Activated T-helper 17 cell treated with anti-CD3 and anti-CD28 coated beads, Interleukin-2, amount 50 U/mL, for 72 hours (primary cell): ENCODE measurements at regions not wholly inside any gene's neighbourhood (a gene's known extent, or its start where the extent isn't known, plus 50 kb on each side); places are given as distances from the start of the nearest gene placed in this dataset.

ENCODE experiments used
- ATAC-seq: fragments of 150-1000 bp; cut with Tn5 transposase; replicated peaks from 2 replicates; pipeline ENCODE4 v1.10.0; 2021; ENCODE audit warnings: mild to moderate bottlenecking, moderate library complexity
- H3K27ac Mint-ChIP-seq: one replicate; pipeline ENCODE4 v1.8.0; 2022; ENCODE audit warnings: mixed read lengths
- H3K27me3 Mint-ChIP-seq: one replicate; pipeline ENCODE4 v1.8.0; 2022; ENCODE audit warnings: mixed read lengths
- H3K36me3 Mint-ChIP-seq: one replicate; pipeline ENCODE4 v1.8.0; 2022; ENCODE audit warnings: low read depth, mild to moderate bottlenecking, mixed read lengths
- H3K4me1 Mint-ChIP-seq: one replicate; pipeline ENCODE4 v1.8.0; 2022; ENCODE audit warnings: mixed read lengths
- H3K4me3 Mint-ChIP-seq: one replicate; pipeline ENCODE4 v1.8.0; 2022; ENCODE audit warnings: mild to moderate bottlenecking, mixed read lengths
- H3K9me3 Mint-ChIP-seq: one replicate; pipeline ENCODE4 v1.8.0; 2022; ENCODE audit warnings: mixed read lengths

- ATAC-seq = no peak
- no peaks in the 10 kb centered on the region for H3K36me3 Mint-ChIP-seq
- H3K9me3 Mint-ChIP-seq = peaks cover 3% of the 10 kb centered on the region
- H3K27me3 Mint-ChIP-seq = peaks cover 20% of the 10 kb centered on the region
- no peaks in the 10 kb centered on the region for H3K4me1 Mint-ChIP-seq
- no peak overlapping the region for H3K27ac Mint-ChIP-seq
- H3K4me3 Mint-ChIP-seq = no peak overlapping the region
Measured at GRCh38 chr20:46826343-46826984, 68.2 kb upstream of the EYA2 start.

- no peak for ATAC-seq
- Mint-ChIP-seq H3K27me3 (peaks cover 23% of the 10 kb centered on the region), H3K27ac (no peak overlapping the region), H3K9me3 (peaks cover 8% of the 10 kb centered on the region), H3K4me1 (no peaks in the 10 kb centered on the region), H3K36me3 (no peaks in the 10 kb centered on the region), H3K4me3 (no peak overlapping the region)
Measured at GRCh38 chr20:46827718-46828458, 66.8 kb upstream of the EYA2 start.

GRCh38 chr20:46828471-46828870, 66.2 kb upstream of the EYA2 start:
- peak; percentile 26 for ATAC-seq
- Mint-ChIP-seq H3K27ac (no peak overlapping the region), H3K9me3 (peaks cover 8% of the 10 kb centered on the region), H3K36me3 (no peaks in the 10 kb centered on the region), H3K27me3 (peaks cover 26% of the 10 kb centered on the region), H3K4me1 (no peaks in the 10 kb centered on the region), H3K4me3 (no peak overlapping the region)

- Mint-ChIP-seq H3K4me3 (no peak overlapping the region), H3K4me1 (no peaks in the 10 kb centered on the region)
Measured at GRCh38 chr20:46830886-46831632, 63.6 kb upstream of the EYA2 start.

GRCh38 chr20:46831633-46832011, 63.0 kb upstream of the EYA2 start:
- Mint-ChIP-seq H3K36me3 (no peaks in the 10 kb centered on the region), H3K27ac (no peak overlapping the region), H3K4me3 (no peak overlapping the region), H3K27me3 (peaks cover 22% of the 10 kb centered on the region), H3K9me3 (peaks cover 5% of the 10 kb centered on the region), H3K4me1 (no peaks in the 10 kb centered on the region)
- peak; percentile 44 for ATAC-seq

More at GRCh38 chr20:46830886-46831632, 63.6 kb upstream of the EYA2 start:
- ATAC-seq = no peak
- no peaks in the 10 kb centered on the region for H3K36me3 Mint-ChIP-seq
- H3K27ac Mint-ChIP-seq = no peak overlapping the region
- peaks cover 22% of the 10 kb centered on the region for H3K27me3 Mint-ChIP-seq
- H3K9me3 Mint-ChIP-seq = peaks cover 5% of the 10 kb centered on the region

- Mint-ChIP-seq H3K27ac (no peak overlapping the region), H3K36me3 (no peaks in the 10 kb centered on the region), H3K4me1 (no peaks in the 10 kb centered on the region), H3K9me3 (peaks cover 5% of the 10 kb centered on the region), H3K27me3 (peaks cover 23% of the 10 kb centered on the region), H3K4me3 (no peak overlapping the region)
- ATAC-seq = no peak
Measured at GRCh38 chr20:46832555-46832954, 62.1 kb upstream of the EYA2 start.

GRCh38 chr20:46833360-46833759, 61.3 kb upstream of the EYA2 start:
- H3K4me1 Mint-ChIP-seq = no peaks in the 10 kb centered on the region
- H3K36me3 Mint-ChIP-seq = no peaks in the 10 kb centered on the region
- no peak overlapping the region for H3K4me3 Mint-ChIP-seq
- ATAC-seq = peak; percentile 71
- peaks cover 5% of the 10 kb centered on the region for H3K9me3 Mint-ChIP-seq
- H3K27me3 Mint-ChIP-seq = peaks cover 15% of the 10 kb centered on the region
- no peak overlapping the region for H3K27ac Mint-ChIP-seq

- Mint-ChIP-seq H3K9me3 (peaks cover 5% of the 10 kb centered on the region), H3K27me3 (peaks cover 11% of the 10 kb centered on the region), H3K36me3 (no peaks in the 10 kb centered on the region), H3K4me1 (no peaks in the 10 kb centered on the region), H3K27ac (no peak overlapping the region), H3K4me3 (no peak overlapping the region)
- ATAC-seq = no peak
Measured at GRCh38 chr20:46835418-46835817, 59.2 kb upstream of the EYA2 start.

GRCh38 chr20:46837083-46837482, 57.6 kb upstream of the EYA2 start:
- Mint-ChIP-seq H3K27me3 (peaks cover 8% of the 10 kb centered on the region), H3K9me3 (no peaks in the 10 kb centered on the region), H3K36me3 (no peaks in the 10 kb centered on the region), H3K4me3 (no peak overlapping the region), H3K4me1 (no peaks in the 10 kb centered on the region), H3K27ac (no peak overlapping the region)
- no peak for ATAC-seq

GRCh38 chr20:46838011-46838410, 56.6 kb upstream of the EYA2 start:
- Mint-ChIP-seq H3K27ac (no peak overlapping the region), H3K9me3 (no peaks in the 10 kb centered on the region), H3K4me1 (no peaks in the 10 kb centered on the region), H3K4me3 (no peak overlapping the region), H3K27me3 (peaks cover 8% of the 10 kb centered on the region), H3K36me3 (no peaks in the 10 kb centered on the region)
- no peak for ATAC-seq

- H3K4me3 Mint-ChIP-seq = no peak overlapping the region
- no peak overlapping the region for H3K27ac Mint-ChIP-seq
- no peaks in the 10 kb centered on the region for H3K4me1 Mint-ChIP-seq
- no peaks in the 10 kb centered on the region for H3K36me3 Mint-ChIP-seq
- peaks cover 5% of the 10 kb centered on the region for H3K27me3 Mint-ChIP-seq
- no peak for ATAC-seq
- H3K9me3 Mint-ChIP-seq = no peaks in the 10 kb centered on the region
Measured at GRCh38 chr20:46840054-46840729, 54.5 kb upstream of the EYA2 start.
